ENCODE measurements at regions not wholly inside any gene's neighbourhood (a gene's known extent, or its start where the extent isn't known, plus 50 kb on each side); places are given as distances from the start of the nearest gene placed in this dataset.
"Not testable (repeated sequence)": the region's sequence is repeated elsewhere in the genome, so short reads cannot be mapped to it uniquely, and the experiment has no call there.

DNA sequence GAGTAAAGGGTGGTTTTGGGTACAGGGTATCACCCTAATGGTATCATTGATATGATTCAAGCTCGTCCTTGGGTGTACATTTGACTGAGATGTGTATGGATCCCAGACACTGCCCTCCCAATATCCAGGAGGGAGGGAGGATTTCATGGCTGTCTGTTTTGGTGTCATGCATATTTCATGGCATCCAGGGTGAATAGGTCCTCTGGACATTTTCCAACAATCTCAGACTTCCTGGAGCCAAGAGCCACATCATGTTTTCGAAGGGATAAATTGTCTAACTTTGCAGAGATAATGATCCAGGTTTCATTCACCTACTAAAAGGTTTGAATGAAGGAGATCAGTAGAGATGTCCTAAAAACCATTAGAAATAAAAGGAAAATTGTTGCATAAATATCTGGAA lies 431.9 kb downstream of the SHISA9 start:
- no TSS peak for BruUV-seq (replicated peaks)
- Histone ChIP-seq H3K4me3 (ENCODE audit: low read depth, low read length, poor library complexity, severe bottlenecking) (no peak overlapping the region), H2AFZ (ENCODE audit: low read length) (no peak overlapping the region), H3K79me2 (ENCODE audit: insufficient read depth, low read depth, low read length) (no peaks in the 10 kb centered on the region), H3K9me2 (ENCODE audit: insufficient read depth, low read length) (no peaks in the 10 kb centered on the region), H3K27ac (ENCODE audit: low read depth, low read length, poor library complexity, severe bottlenecking) (no peak overlapping the region), H3K4me2 (ENCODE audit: low read length) (no peak overlapping the region), H3K9me3 (ENCODE audit: low read length) (no peaks in the 10 kb centered on the region), H3K4me1 (ENCODE audit: insufficient read depth, low read length, poor library complexity, severe bottlenecking) (no peaks in the 10 kb centered on the region), H4K20me1 (ENCODE audit: insufficient read depth, low read length) (no peaks in the 10 kb centered on the region), H3K36me3 (ENCODE audit: insufficient read depth, low read length) (no peaks in the 10 kb centered on the region)
- ChIA-PET POLR2A (no interaction called here), CTCF (ENCODE audit: unreplicated experiment) (no interaction called here)
- DNase-seq (ENCODE audit: low spot score): no peak
- intact Hi-C loops (cut with micrococcal nuclease; ENCODE audit: unreplicated experiment): loop anchor here (10.0 kb wide), 1 partner anchor 121 kb away; no protein-coding TSS in a partner anchor
- no peak for TF ChIP-seq CTCF (conservative IDR thresholded peaks at IDR 0.05; ENCODE audit: low read length)
- no peak for TF ChIP-seq EZH2phosphoT487 (IDR thresholded peaks at IDR 0.05; ENCODE audit: borderline replicate concordance, low read depth, low read length)

DNA sequence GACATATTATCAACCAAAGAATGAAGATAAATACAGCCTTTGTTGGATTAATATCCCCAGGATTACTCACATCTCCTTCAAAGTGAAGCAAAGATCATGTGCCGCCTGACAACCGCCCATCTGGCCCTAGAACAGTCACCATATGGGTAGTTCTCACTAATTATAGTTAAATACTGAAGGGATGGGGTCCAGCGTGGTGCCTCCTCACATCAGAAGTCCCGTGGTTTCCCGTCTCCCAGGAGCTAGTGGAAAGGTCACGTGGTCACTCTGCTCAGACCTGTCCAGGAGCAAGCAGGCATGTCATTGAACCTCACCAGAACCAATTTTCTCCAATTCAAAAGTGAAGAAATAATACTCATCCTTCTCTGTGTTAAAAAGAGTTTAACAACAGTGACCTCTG lies 434.5 kb downstream of the SHISA9 start:
- intact Hi-C loops (cut with micrococcal nuclease; ENCODE audit: unreplicated experiment): loop anchor here (10.0 kb wide), 1 partner anchor 119 kb away; no protein-coding TSS in a partner anchor
- no peaks in the 10 kb centered on the region for H3K36me3 ChIP-seq (ENCODE audit: insufficient read depth, low read length)
- no peak overlapping the region for H2AFZ ChIP-seq (ENCODE audit: low read length)
- H4K20me1 ChIP-seq (ENCODE audit: insufficient read depth, low read length): no peaks in the 10 kb centered on the region
- no peaks in the 10 kb centered on the region for H3K79me2 ChIP-seq (ENCODE audit: insufficient read depth, low read depth, low read length)
- H3K4me1 ChIP-seq (ENCODE audit: insufficient read depth, low read length, poor library complexity, severe bottlenecking): no peaks in the 10 kb centered on the region
- TF ChIP-seq EZH2phosphoT487 (IDR thresholded peaks at IDR 0.05; ENCODE audit: borderline replicate concordance, low read depth, low read length) (no peak), CTCF (conservative IDR thresholded peaks at IDR 0.05; ENCODE audit: low read length) (no peak)
- no TSS peak for BruUV-seq (replicated peaks)
- H3K9me2 ChIP-seq (ENCODE audit: insufficient read depth, low read length): no peaks in the 10 kb centered on the region
- no peak overlapping the region for H3K4me3 ChIP-seq (ENCODE audit: low read depth, low read length, poor library complexity, severe bottlenecking)
- no peak overlapping the region for H3K4me2 ChIP-seq (ENCODE audit: low read length)
- DNase-seq (ENCODE audit: low spot score): no peak
- ChIA-PET POLR2A (interaction anchor here (1.3 kb wide), 1 partner anchor 48 kb away, joined by 3 read pairs; no protein-coding TSS in a partner anchor), CTCF (ENCODE audit: unreplicated experiment) (no interaction called here)
- H3K27ac ChIP-seq (ENCODE audit: low read depth, low read length, poor library complexity, severe bottlenecking): no peak overlapping the region
- H3K9me3 ChIP-seq (ENCODE audit: low read length): no peaks in the 10 kb centered on the region

- H3K27ac ChIP-seq (ENCODE audit: low read depth, low read length, poor library complexity, severe bottlenecking): no peak overlapping the region
- H3K9me2 ChIP-seq (ENCODE audit: insufficient read depth, low read length): no peaks in the 10 kb centered on the region
- DNase-seq (ENCODE audit: low spot score): no peak
- H4K20me1 ChIP-seq (ENCODE audit: insufficient read depth, low read length): no peaks in the 10 kb centered on the region
- no TSS peak for BruUV-seq (replicated peaks)
- POLR2A ChIA-PET: interaction anchor here (1.3 kb wide), 1 partner anchor 48 kb away, joined by 3 read pairs; no protein-coding TSS in a partner anchor
- intact Hi-C loops (cut with micrococcal nuclease; ENCODE audit: unreplicated experiment): loop anchor here (10.0 kb wide), 1 partner anchor 118 kb away; no protein-coding TSS in a partner anchor
- CTCF ChIA-PET (ENCODE audit: unreplicated experiment): no interaction called here
- H3K9me3 ChIP-seq (ENCODE audit: low read length): no peaks in the 10 kb centered on the region
- no peaks in the 10 kb centered on the region for H3K4me1 ChIP-seq (ENCODE audit: insufficient read depth, low read length, poor library complexity, severe bottlenecking)
- H2AFZ ChIP-seq (ENCODE audit: low read length): no peak overlapping the region
- H3K79me2 ChIP-seq (ENCODE audit: insufficient read depth, low read depth, low read length): no peaks in the 10 kb centered on the region
- H3K4me3 ChIP-seq (ENCODE audit: low read depth, low read length, poor library complexity, severe bottlenecking): no peak overlapping the region
- TF ChIP-seq CTCF (conservative IDR thresholded peaks at IDR 0.05; ENCODE audit: low read length): no peak
- TF ChIP-seq EZH2phosphoT487 (IDR thresholded peaks at IDR 0.05; ENCODE audit: borderline replicate concordance, low read depth, low read length): no peak
- H3K4me2 ChIP-seq (ENCODE audit: low read length): no peak overlapping the region
- H3K36me3 ChIP-seq (ENCODE audit: insufficient read depth, low read length): no peaks in the 10 kb centered on the region
Measured at GRCh38 chr16:13336335-13336734, 434.9 kb downstream of the SHISA9 start.

DNA sequence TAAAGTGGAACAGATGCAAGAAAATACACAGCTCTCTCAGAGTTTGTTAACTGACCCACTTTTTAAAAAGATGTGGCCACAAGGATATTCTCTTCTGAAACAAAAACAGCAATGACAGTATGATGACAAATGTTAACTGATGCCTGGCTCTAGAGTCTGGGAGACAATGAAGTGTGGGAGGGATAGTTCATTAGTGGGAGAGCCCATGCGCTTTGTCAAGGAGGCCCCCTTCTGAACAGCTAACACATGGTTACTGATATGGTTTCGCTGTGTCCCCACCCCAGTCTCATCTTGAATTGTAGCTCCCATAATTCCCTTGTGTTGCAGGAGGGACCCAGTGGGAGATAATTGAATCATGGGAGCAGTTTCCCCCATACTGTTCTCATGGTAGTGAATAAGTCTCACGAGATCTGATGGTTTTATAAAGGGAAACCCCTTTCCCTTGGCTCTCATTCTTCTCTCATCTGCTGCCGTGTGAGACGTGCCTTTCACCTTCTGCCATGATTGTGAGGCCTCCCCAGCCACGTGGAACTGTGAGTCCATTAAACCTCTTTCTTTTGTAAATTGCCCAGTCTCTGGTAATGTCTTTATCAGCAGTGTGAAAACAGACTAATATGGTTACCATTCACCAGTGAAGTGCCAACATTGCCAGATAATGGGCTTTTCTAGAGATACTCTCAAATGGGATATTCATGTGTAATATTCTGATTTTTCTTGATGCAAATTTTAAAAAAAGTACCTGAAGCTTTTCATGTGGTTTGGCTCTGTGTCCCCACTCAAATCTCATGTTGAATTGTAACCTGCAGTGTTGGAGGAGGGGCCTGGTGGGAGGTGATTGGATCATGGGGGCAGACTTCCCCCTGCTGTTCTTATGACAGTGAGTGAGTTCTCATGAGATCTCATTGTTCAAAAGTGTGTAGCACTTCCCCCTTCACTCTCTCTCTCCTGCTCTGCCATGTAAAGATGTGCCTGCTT lies 435.8 kb downstream of the SHISA9 start:
- H3K4me1 ChIP-seq (ENCODE audit: insufficient read depth, low read length, poor library complexity, severe bottlenecking); H3K36me3 ChIP-seq (ENCODE audit: insufficient read depth, low read length); H3K9me2 ChIP-seq (ENCODE audit: insufficient read depth, low read length); H3K4me3 ChIP-seq (ENCODE audit: low read depth, low read length, poor library complexity, severe bottlenecking); H4K20me1 ChIP-seq (ENCODE audit: insufficient read depth, low read length); H3K79me2 ChIP-seq (ENCODE audit: insufficient read depth, low read depth, low read length); DNase-seq (ENCODE audit: low spot score); H2AFZ ChIP-seq (ENCODE audit: low read length); CTCF ChIA-PET (ENCODE audit: unreplicated experiment); H3K9me3 ChIP-seq (ENCODE audit: low read length); BruUV-seq (replicated peaks); H3K4me2 ChIP-seq (ENCODE audit: low read length); H3K27ac ChIP-seq (ENCODE audit: low read depth, low read length, poor library complexity, severe bottlenecking): not testable (repeated sequence)
- intact Hi-C loops (cut with micrococcal nuclease; ENCODE audit: unreplicated experiment): loop anchor here (10.0 kb wide), 1 partner anchor 118 kb away; no protein-coding TSS in a partner anchor
- POLR2A ChIA-PET: interaction anchor here (1.3 kb wide), 1 partner anchor 47 kb away, joined by 3 read pairs; no protein-coding TSS in a partner anchor

Data from OCI-LY7 (cell line).